Vagina (tissue), 2 donors: ENCODE measurements at regions not wholly inside any gene's neighbourhood (a gene's known extent, or its start where the extent isn't known, plus 50 kb on each side); places are given as distances from the start of the nearest gene placed in this dataset.
"Not testable (repeated sequence)": the region's sequence is repeated elsewhere in the genome, so short reads cannot be mapped to it uniquely, and the experiment has no call there.

Experiments used
- DNase-seq, 2 donors: peaks; one replicate each; pipeline ENCODE4 v3.0.0-alpha.2; 2017; ENCODE audit errors: extremely low spot score in 2 of 2
- H3K27ac ChIP-seq: fragments of 200-600 bp; sonication (generic); one replicate; pipeline ENCODE4 v1.5.1; 2019
- H3K27me3 ChIP-seq: fragments of 200-600 bp; sonication (generic); one replicate; pipeline ENCODE4 v1.5.1; 2019
- H3K36me3 ChIP-seq, 2 donors: fragments of 200-600 bp; sonication (generic); one replicate each; pipeline ENCODE4 v1.5.1; 2017 to 2019
- H3K4me1 ChIP-seq: fragments of 200-600 bp; sonication (generic); one replicate; pipeline ENCODE4 v1.5.1; 2019
- H3K4me3 ChIP-seq, 2 donors: fragments of 200-600 bp; sonication (generic); 1 replicate in 1 of 2; 2 replicates in 1 of 2; pipeline ENCODE4 v1.5.1; 2016 to 2019
- H3K9me3 ChIP-seq: fragments of 200-600 bp; sonication (generic); one replicate; pipeline ENCODE4 v1.5.1; 2019
- POLR2A ChIP-seq, 2 donors: fragments of 450-650 bp; IDR thresholded peaks; one replicate each; pipeline ENCODE4 v1.6.1; 2017; ENCODE audit warnings: antibody characterized with exemption in 2 of 2, mild to moderate bottlenecking in 2 of 2, moderate library complexity in 2 of 2
- POLR2AphosphoS5 ChIP-seq, 2 donors: sonication (generic); formaldehyde crosslinking; IDR thresholded peaks; one replicate each; pipeline ENCODE4 v1.9.0; 2017; ENCODE audit warnings: antibody characterized with exemption in 2 of 2, mild to moderate bottlenecking in 2 of 2, low read depth in 1 of 2; ENCODE audit not compliant: insufficient read depth in 1 of 2
- intact Hi-C: fragments of 100-400 bp; cut with DNase I; formaldehyde crosslinking; loops from one replicate; pipeline ENCODE4 v1.15.1; 2023
- TF ChIP-seq, protein P1 (sequence below), 3 experiments: fragments of 450-650 bp in 2 of 3; fragments of 200-600 bp in 1 of 3; sonication (generic) in 1 of 3; IDR thresholded peaks; one replicate each; pipeline ENCODE4 v1.5.1; 2017 to 2019; ENCODE audit warnings: antibody characterized with exemption in 3 of 3, mild to moderate bottlenecking in 2 of 3, moderate library complexity in 2 of 3

DNA sequence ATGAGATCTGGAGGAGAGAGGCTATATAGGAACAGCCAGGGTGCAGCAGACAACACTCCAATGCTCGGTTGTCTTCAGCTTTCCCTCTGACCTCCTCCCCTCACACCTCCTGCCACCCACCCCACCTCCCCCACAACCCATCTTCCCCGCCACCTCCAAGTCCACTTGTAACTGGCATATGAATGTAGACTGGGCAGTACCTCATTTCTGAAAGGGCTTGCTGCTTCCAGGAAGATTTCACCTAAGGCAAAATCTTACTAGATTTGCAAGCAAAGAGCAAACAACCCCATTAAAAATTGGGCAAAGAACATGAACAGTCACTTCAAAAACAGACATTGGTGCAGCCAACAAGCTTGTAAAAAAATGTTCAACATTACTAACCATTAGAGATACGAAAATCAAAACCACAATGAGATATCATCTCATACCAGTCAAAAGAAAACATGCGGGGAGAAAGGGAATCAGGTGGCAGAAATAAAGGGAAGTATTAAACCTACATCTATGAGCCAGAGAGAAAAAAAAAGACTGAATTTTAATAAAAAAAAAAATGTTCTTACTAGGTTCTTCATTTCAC is 164.6 kb upstream of the C1GALT1 start:
- no peak overlapping the region for H3K27ac ChIP-seq
- H3K4me3 ChIP-seq = no peak overlapping the region
- H3K4me1 ChIP-seq = no peaks in the 10 kb centered on the region
- no peaks in the 10 kb centered on the region for H3K9me3 ChIP-seq
- H3K27me3 ChIP-seq = no peaks in the 10 kb centered on the region
- no peak for DNase-seq
- TF ChIP-seq POLR2A (IDR thresholded peaks at IDR 0.05) = no peak
- TF ChIP-seq, protein P1, sequence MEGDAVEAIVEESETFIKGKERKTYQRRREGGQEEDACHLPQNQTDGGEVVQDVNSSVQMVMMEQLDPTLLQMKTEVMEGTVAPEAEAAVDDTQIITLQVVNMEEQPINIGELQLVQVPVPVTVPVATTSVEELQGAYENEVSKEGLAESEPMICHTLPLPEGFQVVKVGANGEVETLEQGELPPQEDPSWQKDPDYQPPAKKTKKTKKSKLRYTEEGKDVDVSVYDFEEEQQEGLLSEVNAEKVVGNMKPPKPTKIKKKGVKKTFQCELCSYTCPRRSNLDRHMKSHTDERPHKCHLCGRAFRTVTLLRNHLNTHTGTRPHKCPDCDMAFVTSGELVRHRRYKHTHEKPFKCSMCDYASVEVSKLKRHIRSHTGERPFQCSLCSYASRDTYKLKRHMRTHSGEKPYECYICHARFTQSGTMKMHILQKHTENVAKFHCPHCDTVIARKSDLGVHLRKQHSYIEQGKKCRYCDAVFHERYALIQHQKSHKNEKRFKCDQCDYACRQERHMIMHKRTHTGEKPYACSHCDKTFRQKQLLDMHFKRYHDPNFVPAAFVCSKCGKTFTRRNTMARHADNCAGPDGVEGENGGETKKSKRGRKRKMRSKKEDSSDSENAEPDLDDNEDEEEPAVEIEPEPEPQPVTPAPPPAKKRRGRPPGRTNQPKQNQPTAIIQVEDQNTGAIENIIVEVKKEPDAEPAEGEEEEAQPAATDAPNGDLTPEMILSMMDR (IDR thresholded peaks at IDR 0.05) = no peak
- no peak for TF ChIP-seq POLR2AphosphoS5 (IDR thresholded peaks at IDR 0.05; ENCODE audit: insufficient read depth in 1 of 2, low read depth in 1 of 2)
- no peaks in the 10 kb centered on the region for H3K36me3 ChIP-seq
- intact Hi-C loops = no loop called here

DNA sequence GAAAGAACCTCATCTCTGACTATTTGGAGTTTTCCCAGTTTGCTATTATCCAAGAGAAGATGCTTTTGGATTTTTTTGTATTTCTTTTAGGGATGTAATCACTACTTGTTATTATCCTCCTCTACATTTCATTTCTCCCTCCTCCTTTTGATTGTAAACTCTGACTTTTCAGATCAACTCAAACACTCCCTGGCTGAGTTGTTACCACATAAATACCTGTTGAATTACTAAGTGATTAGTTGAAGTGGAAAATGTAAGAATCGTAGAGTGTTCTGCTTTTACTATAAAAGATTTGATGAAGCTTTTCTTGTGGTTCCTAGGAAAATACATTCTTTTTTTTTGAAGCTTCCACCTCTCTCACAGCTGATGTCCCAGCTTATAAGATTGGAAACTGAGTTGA is 164.1 kb upstream of the C1GALT1 start:
- Histone ChIP-seq H3K27me3 (no peaks in the 10 kb centered on the region), H3K9me3 (no peaks in the 10 kb centered on the region), H3K4me1 (no peaks in the 10 kb centered on the region), H3K27ac (no peak overlapping the region), H3K36me3 (no peaks in the 10 kb centered on the region), H3K4me3 (no peak overlapping the region)
- DNase-seq = no peak
- intact Hi-C loops = no loop called here
- TF ChIP-seq POLR2A (IDR thresholded peaks at IDR 0.05) (no peak), POLR2AphosphoS5 (IDR thresholded peaks at IDR 0.05; ENCODE audit: insufficient read depth in 1 of 2, low read depth in 1 of 2) (no peak)
- TF ChIP-seq, protein P1 (IDR thresholded peaks at IDR 0.05) = no peak

DNA sequence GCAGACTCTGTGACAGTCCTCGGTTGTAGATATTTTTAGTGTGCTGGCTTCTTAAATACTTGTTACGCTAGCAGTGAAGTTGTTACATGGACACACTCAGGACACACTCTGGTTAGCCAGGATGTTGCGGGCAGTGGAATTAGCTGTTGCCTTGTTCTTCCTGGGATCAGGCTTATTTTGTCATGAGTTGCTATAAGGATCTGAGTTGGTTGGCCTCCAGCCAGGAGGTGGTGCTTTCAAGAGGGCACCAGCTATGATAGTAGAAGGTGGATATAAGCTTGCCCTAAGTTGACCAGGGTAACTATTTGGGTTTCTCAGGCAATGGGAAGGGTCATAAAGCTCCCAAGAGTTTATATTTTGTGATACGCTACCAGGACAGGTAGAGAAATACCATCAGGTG is 150.1 kb upstream of the C1GALT1 start:
- H3K36me3 ChIP-seq = no peaks in the 10 kb centered on the region
- no peaks in the 10 kb centered on the region for H3K27me3 ChIP-seq
- no peaks in the 10 kb centered on the region for H3K9me3 ChIP-seq
- no peak overlapping the region for H3K4me3 ChIP-seq
- DNase-seq = no peak
- no peaks in the 10 kb centered on the region for H3K4me1 ChIP-seq
- intact Hi-C loops = no loop called here
- TF ChIP-seq, protein P1 (IDR thresholded peaks at IDR 0.05) = no peak
- TF ChIP-seq POLR2A (IDR thresholded peaks at IDR 0.05) (no peak), POLR2AphosphoS5 (IDR thresholded peaks at IDR 0.05; ENCODE audit: insufficient read depth in 1 of 2, low read depth in 1 of 2) (no peak)
- H3K27ac ChIP-seq = no peak overlapping the region

DNA sequence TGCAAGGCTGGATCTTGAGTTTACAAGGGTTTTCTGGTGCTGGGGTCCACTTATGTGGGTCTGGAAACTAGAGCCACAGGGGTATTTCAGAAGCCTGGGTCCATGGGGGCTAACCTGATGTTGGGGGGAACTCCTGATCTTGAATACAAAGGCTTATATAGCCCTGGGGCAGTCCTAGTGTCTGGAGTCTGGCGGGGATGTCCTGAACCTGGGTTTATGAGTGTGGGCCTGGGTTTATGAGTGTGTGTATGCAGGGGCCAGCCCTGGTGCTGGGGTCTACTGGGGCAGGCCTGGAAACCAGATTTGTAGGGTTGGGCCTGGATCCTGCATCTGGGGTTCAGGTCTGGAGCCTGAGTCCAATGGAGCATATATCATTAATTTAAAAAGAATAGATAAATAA is 146.5 kb upstream of the C1GALT1 start:
- no peaks in the 10 kb centered on the region for H3K36me3 ChIP-seq
- H3K4me1 ChIP-seq = no peaks in the 10 kb centered on the region
- H3K4me3 ChIP-seq = no peak overlapping the region
- no peak for TF ChIP-seq POLR2A (IDR thresholded peaks at IDR 0.05)
- TF ChIP-seq, protein P1 (IDR thresholded peaks at IDR 0.05) = no peak
- TF ChIP-seq POLR2AphosphoS5 (IDR thresholded peaks at IDR 0.05; ENCODE audit: insufficient read depth in 1 of 2, low read depth in 1 of 2) = no peak
- intact Hi-C loops = no loop called here
- H3K9me3 ChIP-seq = no peaks in the 10 kb centered on the region
- H3K27ac ChIP-seq = no peak overlapping the region
- no peaks in the 10 kb centered on the region for H3K27me3 ChIP-seq
- no peak for DNase-seq

DNA sequence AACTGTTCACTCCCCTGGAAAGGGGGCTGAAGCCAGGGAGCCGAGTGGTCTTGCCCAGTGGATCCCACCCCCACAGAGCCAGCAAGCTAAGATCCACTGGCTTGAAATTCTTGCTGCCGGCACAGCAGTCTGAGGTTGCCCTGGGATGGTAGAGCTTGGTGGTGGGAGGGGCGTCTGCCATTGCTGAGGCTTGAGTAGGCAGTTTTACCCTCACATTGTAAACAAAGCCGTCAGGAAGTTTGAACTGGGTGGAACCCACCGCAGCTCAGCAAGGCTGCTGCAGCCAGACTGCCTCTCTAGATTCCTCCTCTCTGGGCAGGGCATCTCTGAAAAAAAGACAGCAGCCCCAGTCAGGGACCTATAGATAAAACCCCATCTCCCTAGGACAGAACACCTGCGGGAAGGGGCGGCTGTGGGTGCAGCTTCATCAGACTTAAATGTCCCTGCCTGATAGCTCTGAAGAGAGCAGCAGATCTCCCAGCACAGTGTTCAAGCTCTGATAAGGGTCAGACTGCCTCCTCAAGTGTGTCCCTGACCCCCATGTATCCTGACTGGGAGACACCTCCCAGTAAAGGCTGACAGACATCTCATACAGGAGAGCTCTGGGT is 140.0 kb upstream of the C1GALT1 start:
- H3K9me3 ChIP-seq, H3K27ac ChIP-seq, H3K36me3 ChIP-seq, H3K4me1 ChIP-seq, DNase-seq, intact Hi-C loops, H3K4me3 ChIP-seq, H3K27me3 ChIP-seq: not testable (repeated sequence)
